ENCODE measurements at regions not wholly inside any gene's neighbourhood (a gene's known extent, or its start where the extent isn't known, plus 50 kb on each side); places are given as distances from the start of the nearest gene placed in this dataset.

- Mint-ChIP-seq H3K4me1 (ENCODE audit: low read depth) (no peaks in the 10 kb centered on the region), H3K9me3 (ENCODE audit: low read depth) (peaks cover 5% of the 10 kb centered on the region), H3K36me3 (ENCODE audit: low read depth) (no peaks in the 10 kb centered on the region), H3K4me3 (ENCODE audit: unreplicated experiment) (no peak overlapping the region), H3K27me3 (ENCODE audit: low read depth) (no peaks in the 10 kb centered on the region), H3K27ac (ENCODE audit: unreplicated experiment) (no peak overlapping the region)
- DNase-seq (ENCODE audit: low spot score) = no peak
- TF ChIP-seq, protein P1, sequence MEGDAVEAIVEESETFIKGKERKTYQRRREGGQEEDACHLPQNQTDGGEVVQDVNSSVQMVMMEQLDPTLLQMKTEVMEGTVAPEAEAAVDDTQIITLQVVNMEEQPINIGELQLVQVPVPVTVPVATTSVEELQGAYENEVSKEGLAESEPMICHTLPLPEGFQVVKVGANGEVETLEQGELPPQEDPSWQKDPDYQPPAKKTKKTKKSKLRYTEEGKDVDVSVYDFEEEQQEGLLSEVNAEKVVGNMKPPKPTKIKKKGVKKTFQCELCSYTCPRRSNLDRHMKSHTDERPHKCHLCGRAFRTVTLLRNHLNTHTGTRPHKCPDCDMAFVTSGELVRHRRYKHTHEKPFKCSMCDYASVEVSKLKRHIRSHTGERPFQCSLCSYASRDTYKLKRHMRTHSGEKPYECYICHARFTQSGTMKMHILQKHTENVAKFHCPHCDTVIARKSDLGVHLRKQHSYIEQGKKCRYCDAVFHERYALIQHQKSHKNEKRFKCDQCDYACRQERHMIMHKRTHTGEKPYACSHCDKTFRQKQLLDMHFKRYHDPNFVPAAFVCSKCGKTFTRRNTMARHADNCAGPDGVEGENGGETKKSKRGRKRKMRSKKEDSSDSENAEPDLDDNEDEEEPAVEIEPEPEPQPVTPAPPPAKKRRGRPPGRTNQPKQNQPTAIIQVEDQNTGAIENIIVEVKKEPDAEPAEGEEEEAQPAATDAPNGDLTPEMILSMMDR (IDR thresholded peaks at IDR 0.05) = no peak
Observed at GRCh38 chr19:31568724-31569123, 219.5 kb upstream of the TSHZ3 start.

- TF ChIP-seq, protein P1 (IDR thresholded peaks at IDR 0.05) = no peak
- no peak for DNase-seq (ENCODE audit: low spot score)
- Mint-ChIP-seq H3K27ac (ENCODE audit: unreplicated experiment) (no peak overlapping the region), H3K36me3 (ENCODE audit: low read depth) (no peaks in the 10 kb centered on the region), H3K4me3 (ENCODE audit: unreplicated experiment) (no peak overlapping the region), H3K4me1 (ENCODE audit: low read depth) (no peaks in the 10 kb centered on the region), H3K9me3 (ENCODE audit: low read depth) (peaks cover 3% of the 10 kb centered on the region), H3K27me3 (ENCODE audit: low read depth) (peaks cover 3% of the 10 kb centered on the region)
Observed at GRCh38 chr19:31570718-31571117, 221.5 kb upstream of the TSHZ3 start.

DNA sequence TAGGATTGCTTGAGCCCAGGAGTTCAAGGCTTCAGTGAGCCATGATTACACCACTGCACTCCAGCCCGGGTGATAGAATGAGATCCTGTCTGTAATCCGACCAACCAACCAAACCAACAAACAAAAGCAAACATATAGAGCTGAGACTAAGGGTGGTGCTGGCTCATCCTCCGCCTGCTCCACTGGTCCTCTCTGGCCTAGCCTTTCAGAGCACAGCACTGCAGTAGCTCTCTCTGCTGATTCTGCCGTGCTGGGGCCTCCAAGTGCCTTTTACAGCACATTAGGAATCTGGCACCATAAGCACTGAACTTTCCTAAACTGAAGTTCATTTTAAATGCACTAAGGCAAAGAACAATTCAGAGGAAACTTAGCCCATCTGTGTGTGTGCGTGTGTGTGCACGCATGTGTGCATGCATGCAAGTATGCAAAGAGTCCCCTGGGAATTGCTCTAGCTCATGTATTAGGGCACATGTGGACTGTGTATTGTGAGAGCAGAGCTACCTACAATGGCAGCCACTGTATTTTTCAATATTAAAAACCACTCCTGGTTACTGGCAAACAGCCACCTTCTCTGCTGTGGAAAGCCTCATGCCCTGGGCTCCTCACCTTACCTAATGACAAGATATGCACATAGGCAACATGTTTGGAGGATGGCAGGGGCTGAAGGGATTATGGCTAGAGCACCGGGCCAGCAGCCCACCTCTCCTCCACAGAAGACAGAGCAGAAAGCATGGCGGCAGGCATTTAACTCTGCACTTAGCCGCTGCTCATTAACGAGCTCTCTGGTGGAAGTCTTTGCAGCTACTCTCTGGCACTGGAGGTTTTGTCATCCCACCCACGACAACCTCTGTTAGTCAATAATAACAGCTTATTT is 223.1 kb upstream of the TSHZ3 start:
- peaks cover 3% of the 10 kb centered on the region for H3K27me3 Mint-ChIP-seq (ENCODE audit: low read depth)
- H3K4me3 Mint-ChIP-seq (ENCODE audit: unreplicated experiment) = no peak overlapping the region
- no peak for DNase-seq (ENCODE audit: low spot score)
- no peak overlapping the region for H3K27ac Mint-ChIP-seq (ENCODE audit: unreplicated experiment)
- H3K36me3 Mint-ChIP-seq (ENCODE audit: low read depth) = no peaks in the 10 kb centered on the region
- no peaks in the 10 kb centered on the region for H3K4me1 Mint-ChIP-seq (ENCODE audit: low read depth)
- H3K9me3 Mint-ChIP-seq (ENCODE audit: low read depth) = peaks cover 3% of the 10 kb centered on the region
- TF ChIP-seq, protein P1 (IDR thresholded peaks at IDR 0.05) = no peak

DNA sequence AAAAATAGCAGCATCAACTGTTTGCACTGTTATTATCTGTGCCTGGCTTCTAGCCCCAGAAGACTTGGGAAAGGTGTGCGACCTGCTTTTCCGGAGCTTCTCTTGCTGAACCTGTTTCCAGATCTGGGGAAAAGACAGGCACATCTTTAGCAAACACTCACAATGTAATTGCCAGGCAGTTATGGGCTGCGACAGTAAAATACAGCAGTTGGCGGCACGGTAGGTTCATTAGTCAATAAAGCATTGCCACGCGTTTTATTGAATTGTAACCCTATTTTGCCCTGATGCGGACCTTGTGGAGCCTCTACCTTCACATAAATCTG is 223.7 kb upstream of the TSHZ3 start:
- no peaks in the 10 kb centered on the region for H3K4me1 Mint-ChIP-seq (ENCODE audit: low read depth)
- no peak for DNase-seq (ENCODE audit: low spot score)
- H3K27me3 Mint-ChIP-seq (ENCODE audit: low read depth) = peaks cover 3% of the 10 kb centered on the region
- peaks cover 3% of the 10 kb centered on the region for H3K9me3 Mint-ChIP-seq (ENCODE audit: low read depth)
- H3K27ac Mint-ChIP-seq (ENCODE audit: unreplicated experiment) = no peak overlapping the region
- no peaks in the 10 kb centered on the region for H3K36me3 Mint-ChIP-seq (ENCODE audit: low read depth)
- no peak overlapping the region for H3K4me3 Mint-ChIP-seq (ENCODE audit: unreplicated experiment)
- TF ChIP-seq, protein P1 (IDR thresholded peaks at IDR 0.05) = no peak

- H3K4me3 Mint-ChIP-seq (ENCODE audit: unreplicated experiment) = no peak overlapping the region
- H3K27me3 Mint-ChIP-seq (ENCODE audit: low read depth) = peaks cover 3% of the 10 kb centered on the region
- H3K4me1 Mint-ChIP-seq (ENCODE audit: low read depth) = no peaks in the 10 kb centered on the region
- DNase-seq (ENCODE audit: low spot score) = no peak
- peaks cover 3% of the 10 kb centered on the region for H3K9me3 Mint-ChIP-seq (ENCODE audit: low read depth)
- no peak overlapping the region for H3K27ac Mint-ChIP-seq (ENCODE audit: unreplicated experiment)
- TF ChIP-seq, protein P1 (IDR thresholded peaks at IDR 0.05) = no peak
- H3K36me3 Mint-ChIP-seq (ENCODE audit: low read depth) = no peaks in the 10 kb centered on the region
Observed at GRCh38 chr19:31574251-31574973, 225.2 kb upstream of the TSHZ3 start.

All from chondrocyte (in vitro differentiated cells).